Hematopoietic multipotent progenitor cell treated with erythropoietin and hydrocortisone succinate and interleukin-3 and kit ligand, for 4 days (in vitro differentiated cells): ENCODE measurements at regions not wholly inside any gene's neighbourhood (a gene's known extent, or its start where the extent isn't known, plus 50 kb on each side); places are given as distances from the start of the nearest gene placed in this dataset.
"Not testable (repeated sequence)": the region's sequence is repeated elsewhere in the genome, so short reads cannot be mapped to it uniquely, and the experiment has no call there.

Source experiments
- DNase-seq: peaks from one replicate; pipeline ENCODE4 v3.0.0-alpha.2; 2015

DNA sequence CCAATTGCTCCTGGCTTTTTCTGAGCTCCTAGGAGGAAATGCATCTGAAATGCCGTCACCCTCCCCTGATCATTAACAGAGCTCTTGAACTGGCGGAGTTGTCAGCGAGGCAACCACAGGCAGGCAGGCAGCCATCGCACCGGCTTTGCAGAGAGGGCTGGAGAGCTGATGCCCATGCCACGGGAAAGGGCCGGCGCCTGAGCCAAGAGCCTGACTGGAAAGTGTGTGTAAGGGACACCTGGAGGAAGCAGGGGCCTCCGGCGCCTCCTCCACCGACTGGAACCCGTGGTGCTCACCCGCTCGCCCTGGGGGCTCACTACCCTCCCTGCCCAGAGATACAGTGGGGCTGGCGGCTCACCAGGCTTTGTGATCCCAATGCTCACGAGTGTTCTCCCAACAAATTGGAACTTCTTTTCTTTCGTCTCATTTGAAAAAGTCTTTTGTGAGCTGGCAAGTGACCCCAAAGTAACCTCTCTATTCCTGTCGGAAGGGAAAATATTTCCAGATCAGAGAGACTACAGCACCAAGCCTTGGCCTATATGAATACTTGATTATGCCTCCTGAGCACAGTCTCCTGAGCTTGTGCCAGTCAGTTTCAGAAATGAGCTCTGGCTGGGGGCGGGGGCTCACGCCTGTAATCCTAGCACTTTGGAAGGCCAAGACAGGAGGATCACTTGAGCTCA lies 97.7 kb upstream of the SLC25A33 start:
- no peak for DNase-seq

- no peak for DNase-seq
Observed at GRCh38 chr1:9442278-9442846, 96.9 kb upstream of the SLC25A33 start.

- no peak for DNase-seq
Observed at GRCh38 chr1:9442986-9443385, 96.3 kb upstream of the SLC25A33 start.

DNA sequence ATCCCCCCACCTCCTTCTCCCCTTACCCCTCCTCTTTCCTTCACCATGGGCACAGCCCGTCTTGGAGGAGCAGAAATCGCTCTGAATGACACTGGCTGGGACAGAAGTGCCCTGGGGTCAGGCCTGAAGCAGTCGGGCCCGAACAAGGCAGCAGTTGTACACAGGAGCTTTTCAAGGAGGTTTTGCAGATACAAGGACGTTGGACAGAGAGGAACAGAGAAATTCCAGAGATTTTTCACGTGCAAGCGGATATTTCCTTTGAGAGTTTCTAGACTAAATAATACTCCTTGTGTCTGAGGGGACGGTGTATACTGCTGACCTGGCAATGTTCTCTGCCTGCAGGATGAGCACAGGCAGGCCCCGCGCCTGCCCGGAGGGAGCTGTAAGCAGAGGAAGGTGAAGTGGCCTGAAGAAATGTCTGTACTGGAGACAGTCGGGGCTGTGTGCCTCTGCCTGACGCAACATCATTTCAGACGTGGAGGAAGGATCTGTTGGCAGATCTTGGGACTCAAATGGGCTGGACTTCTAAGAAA lies 95.3 kb upstream of the SLC25A33 start:
- no peak for DNase-seq

DNA sequence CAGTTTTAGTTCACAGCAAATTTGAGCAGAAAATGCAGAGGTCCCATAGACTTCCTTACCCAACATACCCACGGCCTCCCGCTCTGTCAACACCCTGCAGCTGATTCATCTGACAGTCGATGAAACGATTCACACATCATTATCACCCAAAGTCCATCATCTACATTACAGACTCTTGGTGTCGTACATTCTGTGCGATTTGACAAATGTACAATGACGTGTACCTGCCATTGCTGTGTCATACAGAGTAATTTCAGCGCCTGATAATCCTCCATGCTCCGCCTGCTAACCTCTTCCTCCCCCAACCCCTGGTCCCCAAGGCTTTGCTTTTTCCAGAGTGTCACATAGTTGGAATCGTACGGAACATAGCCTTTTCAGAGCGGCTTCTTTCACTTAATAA lies 94.7 kb upstream of the SLC25A33 start:
- no peak for DNase-seq

DNA sequence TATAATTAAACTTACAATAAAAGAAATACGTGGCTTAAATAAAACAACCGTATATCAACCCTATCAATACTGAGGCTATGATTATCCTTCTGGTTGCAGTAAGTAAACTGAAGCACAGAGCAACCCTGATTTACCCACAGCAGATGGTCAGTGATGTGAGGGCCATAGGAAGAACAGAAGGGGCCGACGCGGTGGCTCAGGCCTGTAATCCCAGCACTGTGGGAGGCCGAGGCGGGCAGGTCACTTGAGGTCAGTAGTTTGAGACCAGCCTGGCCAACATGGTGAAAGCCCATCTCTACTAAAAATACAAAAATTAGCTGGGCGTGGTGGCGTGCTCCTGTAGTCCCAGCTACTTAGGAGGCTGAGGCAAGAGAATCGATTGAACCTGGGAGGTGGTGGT lies 94.2 kb upstream of the SLC25A33 start:
- not testable (repeated sequence) for DNase-seq

DNA sequence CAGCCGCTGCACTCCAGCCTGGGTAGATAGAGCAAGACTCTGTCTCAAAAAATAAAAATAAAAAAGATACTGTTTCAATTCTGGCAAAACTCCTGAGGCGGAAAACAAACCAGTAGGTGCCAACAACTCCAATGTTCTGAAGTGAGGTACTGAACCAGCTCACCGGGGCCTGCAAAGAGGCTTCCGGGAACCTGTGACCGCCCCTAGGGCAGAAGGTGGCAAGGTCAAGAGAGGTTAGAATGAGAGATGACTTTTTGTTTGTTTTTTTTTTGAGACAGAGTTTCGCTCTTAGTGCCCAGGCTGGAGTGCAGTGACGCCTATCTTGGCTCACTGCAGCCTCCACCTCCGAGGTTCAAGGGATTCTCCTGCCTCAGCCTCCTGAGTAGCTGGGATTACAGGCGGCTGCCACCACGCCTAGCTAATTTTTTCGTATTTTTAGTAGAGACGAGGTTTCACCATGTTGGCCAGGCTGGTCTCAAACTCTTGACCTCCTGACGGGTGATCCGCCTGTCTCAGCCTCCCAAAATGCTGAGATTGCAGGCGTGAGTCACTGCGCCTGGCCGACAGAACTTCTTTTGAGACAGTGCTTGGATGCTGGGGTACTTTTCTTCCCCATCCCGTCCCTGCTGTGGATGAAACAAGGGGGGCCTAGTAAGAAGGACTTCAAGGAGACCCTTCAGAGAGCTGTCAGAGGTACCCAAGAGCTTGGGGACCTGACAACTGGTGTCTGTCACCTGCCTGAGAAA lies 91.9 kb upstream of the SLC25A33 start:
- DNase-seq: no peak

DNA sequence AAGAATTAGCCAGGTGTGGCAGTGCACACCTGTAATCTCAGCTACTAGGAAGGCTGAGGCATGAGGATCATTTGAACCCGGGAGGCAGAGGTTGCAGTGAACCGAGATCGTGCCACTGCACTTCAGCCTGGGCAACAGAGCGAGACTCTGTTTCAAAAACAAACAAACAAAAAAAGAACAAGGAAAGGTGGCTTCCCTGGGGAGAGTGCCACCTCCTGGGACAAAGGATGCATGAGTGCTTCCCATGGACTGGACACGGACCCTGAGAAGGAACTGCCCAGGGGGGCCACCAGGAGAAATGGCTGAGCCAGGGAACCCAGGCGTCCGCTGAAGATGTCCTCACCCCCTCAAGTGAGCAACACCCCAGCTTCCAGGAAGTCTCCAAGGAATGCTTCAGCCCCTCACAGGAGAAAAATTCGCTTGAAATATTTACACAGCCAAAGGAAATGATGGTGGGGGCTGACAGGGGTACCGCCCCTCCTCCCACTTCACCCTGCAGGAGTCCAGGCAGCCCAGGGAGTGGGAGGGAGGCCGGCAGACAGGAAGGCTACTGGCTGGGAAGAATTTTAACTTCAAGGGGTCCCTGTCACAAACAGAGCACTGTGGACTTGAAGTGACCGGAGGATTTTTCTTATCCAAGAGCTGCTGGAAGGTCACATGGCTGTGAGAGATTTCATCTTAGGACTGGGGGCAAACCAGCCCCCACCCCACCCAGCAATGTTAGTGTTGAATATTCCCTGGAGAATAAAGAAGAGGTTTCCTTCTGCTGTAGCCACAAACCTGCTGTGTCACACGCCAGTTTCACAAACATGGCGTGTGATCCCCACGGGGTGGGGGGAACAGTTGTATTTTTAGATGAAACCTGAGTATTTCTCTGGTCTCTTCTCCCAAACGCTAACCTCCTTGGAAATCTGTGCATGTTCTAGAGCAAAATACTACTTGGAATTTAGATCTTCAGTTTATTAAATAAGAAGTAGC lies 90.8 kb upstream of the SLC25A33 start:
- DNase-seq: no peak

DNA sequence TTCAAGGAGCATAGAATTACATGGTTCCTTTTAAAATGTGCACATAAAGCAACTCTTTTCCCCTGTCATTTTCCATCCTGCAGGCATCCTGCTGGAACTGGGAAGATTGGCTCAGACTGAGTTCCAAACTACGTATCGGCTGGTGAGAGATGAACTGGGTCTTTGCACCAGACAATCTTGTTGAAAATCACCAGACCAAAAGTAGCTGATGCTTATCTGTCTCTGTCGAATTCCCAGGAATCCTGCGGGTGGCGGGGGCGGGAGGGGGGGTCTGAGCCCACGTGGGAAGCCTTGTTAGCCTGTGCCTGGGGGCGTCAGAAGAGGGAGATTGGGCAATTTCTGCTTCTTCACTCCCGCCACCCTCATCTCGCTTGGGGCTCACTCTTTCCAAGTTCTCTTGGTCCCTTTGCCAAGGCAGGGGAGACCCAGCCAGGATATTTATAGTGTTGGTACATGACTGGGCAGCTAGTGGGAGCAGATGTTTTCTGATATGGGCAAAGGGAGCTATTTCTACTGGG lies 90.1 kb upstream of the SLC25A33 start:
- no peak for DNase-seq

- DNase-seq: no peak
Observed at GRCh38 chr1:9449976-9450696, 89.1 kb upstream of the SLC25A33 start.

DNA sequence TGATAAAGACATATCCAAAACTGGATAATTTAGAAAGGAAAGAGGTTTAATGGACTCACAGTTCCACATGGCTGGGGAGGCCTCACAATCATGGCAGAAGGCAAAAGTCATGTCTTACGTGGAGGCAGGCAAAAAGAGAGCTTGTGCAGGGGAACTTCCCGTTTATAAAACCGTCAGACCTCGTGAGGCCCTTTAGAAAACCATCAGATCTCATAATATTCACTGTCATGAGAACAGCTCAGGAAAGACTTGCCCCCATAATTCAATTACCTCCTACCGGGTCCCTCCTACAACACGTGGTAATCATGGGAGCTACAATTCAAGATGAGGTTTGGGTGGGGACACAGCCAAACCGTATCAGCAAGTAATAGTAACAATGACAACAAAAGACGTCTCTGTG lies 88.2 kb upstream of the SLC25A33 start:
- DNase-seq: peak; percentile 14

DNA sequence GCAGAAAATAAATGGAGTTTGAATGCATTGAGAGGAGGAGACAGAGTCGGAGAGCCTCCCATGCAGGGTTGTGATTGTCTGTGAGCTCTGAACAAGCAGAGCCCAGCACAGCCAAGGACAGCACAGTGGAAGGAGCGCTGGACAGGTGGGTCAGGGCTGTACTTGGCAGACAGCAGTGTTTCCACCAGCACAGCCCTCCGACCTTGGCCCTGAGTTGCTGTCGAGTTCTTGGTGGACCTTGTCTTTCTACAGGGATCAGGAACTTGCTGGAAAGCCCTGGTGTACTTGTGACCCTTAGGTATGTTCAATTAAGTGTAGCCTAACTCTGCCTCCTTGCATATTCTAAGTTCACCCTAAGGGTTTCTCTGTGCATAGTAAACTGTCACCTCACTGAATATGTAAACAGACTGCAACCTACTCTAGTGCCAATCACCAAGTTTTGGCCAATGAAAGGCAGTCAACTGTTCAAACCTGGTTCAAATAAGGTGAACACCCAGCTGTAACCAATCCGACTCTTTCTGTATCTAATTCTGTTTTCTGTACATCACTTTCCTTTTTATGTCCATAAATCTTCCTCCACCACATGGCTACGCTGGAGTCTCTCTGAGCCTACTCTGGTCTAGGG lies 86.6 kb upstream of the SLC25A33 start:
- no peak for DNase-seq

DNA sequence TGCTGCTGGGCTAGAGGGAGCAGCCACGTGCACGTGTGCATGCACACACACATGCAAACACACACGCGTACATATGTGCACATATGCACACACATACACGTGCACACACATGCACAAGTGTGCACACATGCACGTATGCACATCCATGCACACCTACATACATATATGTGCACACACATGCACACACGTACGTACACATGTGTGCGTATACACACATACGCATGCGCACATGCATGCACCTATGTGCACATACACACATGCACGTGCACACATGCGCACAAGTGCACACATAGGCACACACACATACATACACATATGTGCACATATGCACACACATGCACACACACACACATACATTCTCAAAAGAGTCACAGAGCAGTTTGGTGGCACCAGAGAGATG lies 85.9 kb upstream of the SLC25A33 start:
- no peak for DNase-seq

GRCh38 chr1:9453779-9454418 lies 85.4 kb upstream of the SLC25A33 start:
- DNase-seq: no peak

DNA sequence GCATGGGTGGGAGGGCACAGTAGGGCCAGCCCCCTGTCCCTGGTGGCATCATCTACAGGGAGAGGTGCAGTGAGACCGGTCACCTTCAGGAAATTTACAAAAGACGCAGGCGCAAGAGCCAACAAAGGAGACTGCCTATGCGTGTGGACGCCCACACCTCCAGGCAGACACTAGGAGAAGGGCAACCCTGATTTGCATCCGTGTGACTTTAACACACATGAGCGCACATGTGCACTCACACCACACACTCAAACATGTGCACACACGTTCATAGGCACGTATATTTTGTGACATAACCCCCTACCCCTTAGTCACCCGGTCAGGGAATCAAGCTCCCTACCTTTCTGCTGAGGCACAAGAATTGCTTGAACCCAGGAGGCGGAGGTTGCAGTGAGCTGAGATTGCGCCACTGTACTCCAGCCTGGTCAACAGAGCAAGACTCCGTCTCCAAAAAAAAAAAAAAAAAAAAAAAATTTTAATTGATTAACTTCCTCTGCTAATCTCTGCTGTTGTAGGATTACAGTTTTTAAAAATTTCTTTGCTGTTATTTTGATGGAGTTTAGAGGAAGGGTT lies 84.7 kb upstream of the SLC25A33 start:
- DNase-seq: no peak

DNA sequence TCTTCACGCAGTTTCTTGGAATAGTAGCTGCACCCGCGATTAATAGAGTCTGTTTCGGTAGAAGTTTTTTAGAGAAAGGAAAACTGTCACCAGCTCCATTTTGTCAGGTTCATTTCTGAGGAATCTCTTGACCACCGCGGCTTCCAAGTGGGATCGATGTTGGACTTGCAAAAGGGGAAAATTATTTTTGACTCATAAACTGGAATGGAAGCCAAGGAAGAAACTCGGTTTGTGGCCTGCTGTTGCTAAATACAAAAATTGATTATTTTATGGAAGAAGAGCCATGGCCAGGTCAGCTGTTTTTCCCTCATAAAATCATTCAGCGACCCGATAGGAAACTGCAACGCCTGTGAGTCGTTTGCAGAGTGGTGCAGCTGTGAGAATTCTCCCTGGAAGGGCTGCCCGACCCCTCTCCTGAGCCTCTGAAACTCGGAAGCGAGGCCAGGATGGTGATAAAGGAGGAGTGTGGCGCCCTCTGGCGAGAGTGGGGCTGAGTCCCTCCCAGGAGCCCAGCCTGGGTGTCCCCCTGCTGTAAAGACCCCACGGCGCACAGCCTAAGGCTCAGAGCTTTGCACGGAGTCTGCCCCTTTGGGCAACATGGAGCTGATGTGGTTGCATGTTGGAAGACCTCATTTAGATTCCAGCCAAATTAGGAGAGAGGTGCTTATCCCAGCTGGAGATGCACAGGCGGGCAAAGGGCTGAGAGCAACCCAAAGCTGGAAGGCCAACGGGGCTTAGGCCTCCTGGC lies 83.6 kb upstream of the SLC25A33 start:
- peak; percentile 76 for DNase-seq

DNA sequence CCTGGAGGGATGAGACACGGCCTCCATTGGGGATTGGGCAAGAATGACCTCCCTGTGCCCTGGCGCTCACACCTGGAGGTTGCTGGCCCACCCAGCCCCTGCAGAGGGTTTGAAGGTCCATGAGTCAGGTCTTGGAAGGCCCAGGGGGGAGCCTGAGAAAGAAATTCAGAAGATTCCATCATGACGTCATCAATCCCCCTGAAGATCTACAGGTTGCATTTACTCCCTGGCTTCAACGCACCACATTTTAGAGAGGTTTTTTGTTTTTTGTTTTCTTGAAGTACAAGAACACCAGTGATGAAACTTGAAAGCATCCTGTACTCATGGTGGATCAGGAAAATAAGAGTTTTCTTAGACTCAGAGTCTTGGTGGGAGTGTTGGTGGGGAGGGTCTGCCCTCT lies 82.4 kb upstream of the SLC25A33 start:
- no peak for DNase-seq

- no peak for DNase-seq
Observed at GRCh38 chr1:9459816-9460407, 79.4 kb upstream of the SLC25A33 start.

GRCh38 chr1:9465640-9466039 lies 73.6 kb upstream of the SLC25A33 start:
- no peak for DNase-seq
